ENCODE measurements at regions not wholly inside any gene's neighbourhood (a gene's known extent, or its start where the extent isn't known, plus 50 kb on each side); places are given as distances from the start of the nearest gene placed in this dataset.

GRCh38 chr17:54678158-54678557 is 222.5 kb upstream of the TOM1L1 start:
- in situ Hi-C loops (cut with MboI; ENCODE audit: low sequenced_read_pairs), result no loop called here
- Histone ChIP-seq H3K9me3 (ENCODE audit: control insufficient read depth, insufficient read depth, low read length) (peaks cover 16% of the 10 kb centered on the region), H3K79me1 (ENCODE audit: low read depth in 1 of 2, low read length in 2 of 2) (no peaks in the 10 kb centered on the region), H4K5ac (ENCODE audit: low read depth, low read length) (no peak overlapping the region), H3K18ac (ENCODE audit: low read depth, low read length) (no peak overlapping the region), H3K4me1 (ENCODE audit: control insufficient read depth, insufficient read depth, low read length) (no peaks in the 10 kb centered on the region), H3K14ac (replicated peaks; ENCODE audit: low read depth, low read length) (no peak overlapping the region), H4K20me1 (ENCODE audit: insufficient read depth, low read length) (no peaks in the 10 kb centered on the region), H2BK15ac (ENCODE audit: low read depth, low read length) (no peak overlapping the region), H2AFZ (replicated peaks; ENCODE audit: low read length, poor library complexity) (no peak overlapping the region), H3K4me2 (ENCODE audit: low read depth, low read length) (no peak overlapping the region), H3K9ac (ENCODE audit: low read depth, low read length) (no peak overlapping the region), H4K91ac (ENCODE audit: insufficient read depth, low read depth, low read length) (no peak overlapping the region), H3K27me3 (ENCODE audit: control insufficient read depth, insufficient read depth, low read length) (no peaks in the 10 kb centered on the region), H3K23ac (ENCODE audit: low read depth, low read length) (no peak overlapping the region), H2BK120ac (ENCODE audit: low read depth, low read length) (no peak overlapping the region), H2BK20ac (ENCODE audit: low read depth, low read length) (no peak overlapping the region), H2BK5ac (ENCODE audit: low read depth, low read length, poor library complexity, severe bottlenecking) (no peak overlapping the region), H3K36me3 (ENCODE audit: control insufficient read depth, insufficient read depth, low read length) (no peaks in the 10 kb centered on the region), H3K27ac (ENCODE audit: insufficient read depth, low read length) (no peak overlapping the region), H4K8ac (ENCODE audit: low read depth in 2 of 2, low read length in 2 of 2) (no peak overlapping the region), H3K4me3 (ENCODE audit: insufficient read depth, low read depth, low read length) (no peak overlapping the region), H3K4ac (ENCODE audit: low read depth, low read length) (no peak overlapping the region), H2AK5ac (ENCODE audit: low read depth, low read length) (no peak overlapping the region), H3K56ac (ENCODE audit: extremely low read depth, insufficient read depth, low read length) (no peak overlapping the region), H3K9me1 (ENCODE audit: insufficient read depth, low read length) (no peaks in the 10 kb centered on the region), H2AK9ac (replicated peaks; ENCODE audit: low read depth, low read length, poor library complexity) (no peak overlapping the region)
- intact Hi-C loops (cut with micrococcal nuclease), result no loop called here
- no peak for DNase-seq
- ChIA-PET CTCF (no interaction called here), POLR2A (ENCODE audit: unreplicated experiment) (no interaction called here)
- no TSS peak for BruUV-seq (replicated peaks)
- no peak for TF ChIP-seq MAZ (IDR thresholded peaks at IDR 0.05; ENCODE audit: borderline replicate concordance, low read depth, low read length)
- no peak for TF ChIP-seq SMC3 (IDR thresholded peaks at IDR 0.05; ENCODE audit: low read depth, low read length)
- no peak for TF ChIP-seq RCOR1 (IDR thresholded peaks at IDR 0.05; ENCODE audit: insufficient replicate concordance, low read length)
- no peak for TF ChIP-seq ELK1 (IDR thresholded peaks at IDR 0.05; ENCODE audit: borderline replicate concordance, low read depth, low read length)
- TF ChIP-seq CHD1 (IDR thresholded peaks at IDR 0.05; ENCODE audit: low read depth, low read length), result no peak
- no peak for TF ChIP-seq BHLHE40 (IDR thresholded peaks at IDR 0.05; ENCODE audit: low read depth, low read length)
- TF ChIP-seq FOS (IDR thresholded peaks at IDR 0.05; ENCODE audit: low read depth, low read length), result no peak
- TF ChIP-seq CEBPB (IDR thresholded peaks at IDR 0.05; ENCODE audit: low read depth, low read length), result no peak
- TF ChIP-seq MXI1 (IDR thresholded peaks at IDR 0.05; ENCODE audit: borderline replicate concordance, low read depth, low read length), result no peak
- no peak for TF ChIP-seq RAD21 (IDR thresholded peaks at IDR 0.05; ENCODE audit: low read length)
- TF ChIP-seq RFX5 (IDR thresholded peaks at IDR 0.05; ENCODE audit: low read depth, low read length), result no peak
- TF ChIP-seq USF2 (IDR thresholded peaks at IDR 0.05; ENCODE audit: low read depth, low read length), result no peak
- no peak for TF ChIP-seq NFE2L2 (IDR thresholded peaks at IDR 0.05; ENCODE audit: low read depth, low read length)
- no peak for TF ChIP-seq POLR2A (IDR thresholded peaks at IDR 0.05; ENCODE audit: low read depth, low read length)
- TF ChIP-seq CTCF (conservative IDR thresholded peaks at IDR 0.05; ENCODE audit: low read depth, low read length), result no peak
- no peak for ATAC-seq (ENCODE audit: low read depth)
- dilution Hi-C loops (cut with HindIII; ENCODE audit: low sequenced_read_pairs, unreplicated experiment), result no loop called here

Data from IMR-90 (cell line).